Retinal pigment epithelial cell (primary cell): ENCODE measurements at regions not wholly inside any gene's neighbourhood (a gene's known extent, or its start where the extent isn't known, plus 50 kb on each side); places are given as distances from the start of the nearest gene placed in this dataset.

Experiments
- DNase-seq: peaks from one replicate; pipeline ENCODE4 v3.0.0-alpha.2; 2010; ENCODE audit warnings: low read depth
- H3K4me3 ChIP-seq: 2 replicates; pipeline ENCODE4 v1.5.1; 2011; ENCODE audit warnings: mild to moderate bottlenecking, low read length, control low read depth, moderate library complexity
- TF ChIP-seq, protein P1 (sequence below): conservative IDR thresholded peaks from 2 replicates; pipeline ENCODE4 v1.5.1; 2011; ENCODE audit warnings: low read depth, low read length, control low read depth, inconsistent platforms

DNA sequence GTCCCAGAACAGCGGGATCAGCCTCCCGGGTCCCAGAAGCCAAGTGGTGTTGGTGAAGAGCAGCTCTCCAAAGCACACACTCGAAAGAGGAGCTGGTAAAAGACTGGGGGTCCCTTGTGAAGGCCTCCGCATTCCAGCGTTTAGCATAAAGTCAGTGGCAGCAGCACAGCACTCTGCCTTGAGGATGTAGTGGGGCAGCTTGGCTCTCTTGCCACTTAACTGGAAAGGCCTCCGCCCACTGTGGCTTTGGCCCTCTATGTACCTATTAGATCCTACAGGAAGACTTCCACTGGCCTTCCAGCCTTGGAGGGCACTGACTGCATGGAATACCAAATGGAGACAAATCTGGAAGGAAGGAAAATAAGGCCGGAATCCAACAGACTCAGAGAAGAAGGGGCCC is 1455.3 kb downstream of the BRD1 start:
- DNase-seq: no peak
- H3K4me3 ChIP-seq: no peak overlapping the region
- TF ChIP-seq, protein P1, sequence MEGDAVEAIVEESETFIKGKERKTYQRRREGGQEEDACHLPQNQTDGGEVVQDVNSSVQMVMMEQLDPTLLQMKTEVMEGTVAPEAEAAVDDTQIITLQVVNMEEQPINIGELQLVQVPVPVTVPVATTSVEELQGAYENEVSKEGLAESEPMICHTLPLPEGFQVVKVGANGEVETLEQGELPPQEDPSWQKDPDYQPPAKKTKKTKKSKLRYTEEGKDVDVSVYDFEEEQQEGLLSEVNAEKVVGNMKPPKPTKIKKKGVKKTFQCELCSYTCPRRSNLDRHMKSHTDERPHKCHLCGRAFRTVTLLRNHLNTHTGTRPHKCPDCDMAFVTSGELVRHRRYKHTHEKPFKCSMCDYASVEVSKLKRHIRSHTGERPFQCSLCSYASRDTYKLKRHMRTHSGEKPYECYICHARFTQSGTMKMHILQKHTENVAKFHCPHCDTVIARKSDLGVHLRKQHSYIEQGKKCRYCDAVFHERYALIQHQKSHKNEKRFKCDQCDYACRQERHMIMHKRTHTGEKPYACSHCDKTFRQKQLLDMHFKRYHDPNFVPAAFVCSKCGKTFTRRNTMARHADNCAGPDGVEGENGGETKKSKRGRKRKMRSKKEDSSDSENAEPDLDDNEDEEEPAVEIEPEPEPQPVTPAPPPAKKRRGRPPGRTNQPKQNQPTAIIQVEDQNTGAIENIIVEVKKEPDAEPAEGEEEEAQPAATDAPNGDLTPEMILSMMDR: no peak

GRCh38 chr22:48371391-48371790 is 1456.3 kb downstream of the BRD1 start:
- TF ChIP-seq, protein P1: no peak
- H3K4me3 ChIP-seq: no peak overlapping the region
- DNase-seq: no peak

DNA sequence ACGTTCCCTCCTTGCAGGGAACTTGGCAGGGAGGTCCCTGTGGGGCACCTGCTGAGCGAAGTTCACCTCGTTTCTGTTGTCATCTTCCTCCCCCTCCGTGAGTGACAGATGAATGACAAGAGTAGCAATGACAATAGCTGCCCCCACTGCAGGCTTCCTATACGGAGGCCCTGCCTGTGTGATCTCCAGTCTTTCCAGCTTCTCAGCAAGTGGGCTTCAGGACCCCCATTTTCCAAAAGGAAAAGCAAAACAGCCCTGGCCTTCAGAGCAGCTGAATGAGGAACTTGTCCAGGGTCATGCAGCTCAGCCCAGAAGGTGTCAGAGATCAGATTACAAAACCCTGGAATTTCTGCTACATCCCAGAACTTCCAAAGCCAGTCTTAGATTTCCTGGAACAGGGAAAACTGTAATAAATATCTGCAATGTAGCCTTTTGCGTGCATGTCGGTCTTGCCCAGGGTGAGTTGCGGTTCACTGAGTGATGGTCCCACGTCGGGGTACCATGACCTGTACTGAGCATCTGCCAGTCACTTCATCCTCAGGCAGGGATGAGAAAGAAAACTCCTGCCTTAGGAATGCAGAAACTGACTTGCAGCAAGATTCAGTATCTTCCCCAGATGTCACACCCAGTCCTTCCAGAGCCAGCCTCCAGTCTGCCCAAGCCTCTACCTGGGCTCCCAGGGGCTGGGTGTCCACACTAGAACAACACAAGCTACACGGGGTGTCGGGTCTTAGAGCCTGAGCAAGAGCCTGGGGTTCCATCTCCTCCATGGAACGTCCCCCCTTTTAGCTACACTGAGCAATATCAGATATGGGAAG is 1457.0 kb downstream of the BRD1 start:
- TF ChIP-seq, protein P1: no peak
- DNase-seq: no peak
- H3K4me3 ChIP-seq: no peak overlapping the region

GRCh38 chr22:48369789-48370507 is 1457.7 kb downstream of the BRD1 start:
- no peak for DNase-seq
- TF ChIP-seq, protein P1: no peak
- no peak overlapping the region for H3K4me3 ChIP-seq

DNA sequence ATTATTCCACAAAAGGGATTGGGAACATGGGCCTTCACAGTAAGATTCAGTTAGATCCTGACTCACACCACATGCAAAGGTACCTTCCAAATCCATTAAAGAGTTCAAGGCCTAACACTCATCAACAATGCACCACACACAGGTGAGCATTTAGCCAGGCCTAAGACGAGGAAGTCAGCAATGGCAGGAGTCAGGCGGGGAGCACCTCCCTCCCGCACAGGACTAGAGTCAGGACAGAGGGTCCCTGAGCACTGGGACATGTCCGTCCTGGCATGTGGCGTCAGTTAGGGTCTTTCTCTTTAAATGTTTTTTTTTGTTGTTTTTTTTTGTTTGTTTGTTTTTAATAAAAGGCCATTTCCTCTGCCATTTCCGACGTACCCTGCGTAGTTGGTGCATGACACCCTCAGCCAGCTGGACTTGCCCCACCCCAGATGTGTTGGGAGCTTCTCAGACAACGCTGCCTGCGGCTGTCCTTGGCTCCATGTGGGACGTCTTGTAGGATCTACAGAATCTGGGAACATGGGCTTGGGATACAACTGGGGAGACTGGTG is 1458.6 kb downstream of the BRD1 start:
- TF ChIP-seq, protein P1: no peak
- no peak for DNase-seq
- no peak overlapping the region for H3K4me3 ChIP-seq

- no peak overlapping the region for H3K4me3 ChIP-seq
- no peak for DNase-seq
- TF ChIP-seq, protein P1: no peak
These were observed 1459.9 kb downstream of the BRD1 start for GRCh38 chr22:48367731-48368130.

DNA sequence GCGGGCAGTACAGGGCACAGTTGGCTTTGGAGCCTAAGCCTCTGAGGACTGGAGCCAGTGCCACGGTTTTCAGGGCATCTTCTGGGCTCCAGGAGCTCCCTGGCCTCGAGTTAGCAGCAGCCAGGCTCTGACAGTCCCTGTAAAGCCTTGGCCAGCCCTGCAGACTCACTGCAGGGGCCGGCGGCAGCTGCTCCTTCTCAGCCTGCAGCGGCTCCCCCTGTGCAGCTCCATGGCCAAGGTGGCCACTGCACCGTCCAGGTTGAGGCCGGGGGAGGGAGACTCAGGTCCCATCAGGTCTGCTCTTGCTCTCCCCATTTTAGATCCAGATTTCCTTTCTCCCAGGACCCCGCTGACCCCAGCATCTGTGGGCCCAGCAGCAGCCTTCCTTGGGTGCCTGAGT is 1461.1 kb downstream of the BRD1 start:
- TF ChIP-seq, protein P1: no peak
- H3K4me3 ChIP-seq: no peak overlapping the region
- no peak for DNase-seq
